DOHH2 (cell line): ENCODE measurements at regions not wholly inside any gene's neighbourhood (a gene's known extent, or its start where the extent isn't known, plus 50 kb on each side); places are given as distances from the start of the nearest gene placed in this dataset.

Experiments used
- H3F3A ChIP-seq: fragments of 200-600 bp; sonication (generic), shearing (Covaris generic); 2 replicates; pipeline ENCODE4 v1.6.0; 2016; ENCODE audit warnings: antibody characterized with exemption, mild to moderate bottlenecking; ENCODE audit not compliant: control insufficient read depth, insufficient read depth
- H3K27ac ChIP-seq: fragments of 200-600 bp; sonication (generic); 2 replicates; pipeline ENCODE4 v1.5.1; 2014; ENCODE audit warnings: low read depth, mild to moderate bottlenecking, low read length, moderate library complexity
- H3K27me3 ChIP-seq: fragments of 200-600 bp; sonication (generic); 2 replicates; pipeline ENCODE4 v1.6.1; 2014; ENCODE audit warnings: mild to moderate bottlenecking, low read length, mixed read lengths; ENCODE audit not compliant: control insufficient read depth
- H3K36me3 ChIP-seq: fragments of 200-600 bp; sonication (generic); 2 replicates; pipeline ENCODE4 v1.6.1; 2014; ENCODE audit warnings: mild to moderate bottlenecking, low read length, moderate library complexity, mixed read lengths; ENCODE audit not compliant: control insufficient read depth
- H3K4me1 ChIP-seq: fragments of 200-600 bp; sonication (generic); 2 replicates; pipeline ENCODE4 v1.6.1; 2014; ENCODE audit warnings: mild to moderate bottlenecking, low read length, mixed read lengths; ENCODE audit not compliant: control insufficient read depth
- H3K4me2 ChIP-seq: fragments of 200-600 bp; sonication (generic); 2 replicates; pipeline ENCODE4 v1.6.0; 2014; ENCODE audit warnings: mild to moderate bottlenecking, low read length, moderate library complexity
- H3K4me3 ChIP-seq: fragments of 200-600 bp; sonication (generic); 2 replicates; pipeline ENCODE4 v1.5.1; 2014; ENCODE audit warnings: mild to moderate bottlenecking, low read length, mixed read lengths
- H3K79me2 ChIP-seq: fragments of 200-600 bp; sonication (generic); 2 replicates; pipeline ENCODE4 v1.6.1; 2014; ENCODE audit warnings: mild to moderate bottlenecking, low read length, mixed read lengths; ENCODE audit not compliant: control insufficient read depth
- H3K9me2 ChIP-seq: fragments of 200-600 bp; sonication (generic); replicated peaks from 2 replicates; pipeline ENCODE4 v1.6.1; 2014; ENCODE audit warnings: mild to moderate bottlenecking, low read length, mixed read lengths; ENCODE audit not compliant: control insufficient read depth
- H3K9me3 ChIP-seq: fragments of 200-600 bp; sonication (generic); 2 replicates; pipeline ENCODE4 v1.6.1; 2014; ENCODE audit warnings: antibody characterized with exemption, low read length, mixed read lengths; ENCODE audit not compliant: control insufficient read depth, insufficient read depth
- H4K20me1 ChIP-seq: fragments of 200-600 bp; sonication (generic); 2 replicates; pipeline ENCODE4 v1.6.0; 2014; ENCODE audit warnings: low read depth, mild to moderate bottlenecking, antibody characterized with exemption, low read length, moderate library complexity; ENCODE audit not compliant: control insufficient read depth, insufficient read depth
- CTCF ChIP-seq: fragments of 200-600 bp; sonication (generic); IDR thresholded peaks from one replicate; pipeline ENCODE4 v1.5.1; 2014; ENCODE audit warnings: antibody characterized with exemption, mild to moderate bottlenecking, low read depth, low read length; ENCODE audit not compliant: poor library complexity, severe bottlenecking
- EZH2phosphoT487 ChIP-seq: fragments of 200-600 bp; sonication (generic); IDR thresholded peaks from 2 replicates; pipeline ENCODE4 v1.6.1; 2017; ENCODE audit warnings: borderline replicate concordance, mild to moderate bottlenecking, antibody characterized with exemption, low read length, moderate library complexity, mixed read lengths

DNA sequence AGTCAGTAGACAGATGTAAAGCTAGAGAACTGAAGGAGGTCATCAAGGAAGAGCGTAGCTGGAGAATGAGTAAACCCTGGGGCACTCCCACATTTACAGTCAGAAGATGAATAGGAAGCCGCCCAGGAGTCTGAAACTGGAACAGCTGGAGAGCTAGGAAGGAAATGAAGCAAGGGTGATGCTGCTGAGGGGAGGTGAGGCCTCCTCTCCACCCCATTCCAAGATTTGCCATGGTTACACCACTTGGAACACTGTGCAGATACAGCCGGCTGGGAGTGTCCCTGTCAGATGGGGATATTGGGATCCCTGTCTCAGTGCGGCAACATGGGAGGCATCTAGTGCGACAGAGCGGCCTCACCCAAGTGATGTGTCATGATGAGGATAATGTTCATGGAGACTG is 51.8 kb upstream of the GPI start:
- no peak for TF ChIP-seq EZH2phosphoT487
- TF ChIP-seq CTCF: no peak

GRCh38 chr19:34314437-34315313 is 50.3 kb upstream of the GPI start:
- H3K27ac ChIP-seq: peak overlapping the region; percentile 74
- peaks cover 8% of the 10 kb centered on the region for H3F3A ChIP-seq
- H3K4me1 ChIP-seq: peaks cover 72% of the 10 kb centered on the region
- peaks cover 55% of the 10 kb centered on the region for H3K79me2 ChIP-seq
- no peaks in the 10 kb centered on the region for H3K27me3 ChIP-seq
- no peaks in the 10 kb centered on the region for H3K9me3 ChIP-seq
- no peaks in the 10 kb centered on the region for H4K20me1 ChIP-seq
- no peak for TF ChIP-seq CTCF
- no peak for TF ChIP-seq EZH2phosphoT487
- peaks cover 10% of the 10 kb centered on the region for H3K36me3 ChIP-seq
- H3K4me3 ChIP-seq: peak overlapping the region; percentile 47
- H3K4me2 ChIP-seq: peak overlapping the region; percentile 62
- H3K9me2 ChIP-seq: no peaks in the 10 kb centered on the region

More for the DNA sequence above, 51.8 kb upstream of the GPI start:
- peaks cover 22% of the 10 kb centered on the region for H3F3A ChIP-seq
- H3K4me1 ChIP-seq: peaks cover 87% of the 10 kb centered on the region
- H3K9me2 ChIP-seq: no peaks in the 10 kb centered on the region
- no peaks in the 10 kb centered on the region for H3K27me3 ChIP-seq
- no peaks in the 10 kb centered on the region for H3K9me3 ChIP-seq
- H3K79me2 ChIP-seq: peaks cover 60% of the 10 kb centered on the region
- peaks cover 10% of the 10 kb centered on the region for H3K36me3 ChIP-seq
- no peak overlapping the region for H3K4me3 ChIP-seq
- H4K20me1 ChIP-seq: no peaks in the 10 kb centered on the region
- peak overlapping the region; percentile 74; the same call in 1 of the 2 replicates for H3K27ac ChIP-seq
- no peak overlapping the region for H3K4me2 ChIP-seq
